GM23338 (cell line): ENCODE measurements at regions not wholly inside any gene's neighbourhood (a gene's known extent, or its start where the extent isn't known, plus 50 kb on each side); places are given as distances from the start of the nearest gene placed in this dataset.

Source experiments
- CREB1 ChIP-seq: fragments of 250-450 bp; sonication (Bioruptor Pico); IDR thresholded peaks from 2 replicates; pipeline ENCODE4 v1.5.0; 2020; ENCODE audit warnings: low read depth, mild to moderate bottlenecking, moderate library complexity
- CTCF ChIP-seq, 2 experiments: fragments of 200-600 bp in 1 of 2; sonication (generic) in 1 of 2; conservative IDR thresholded peaks; 2 replicates each; pipeline versions ENCODE4 v1.5.1 to v1.6.1; 2016 to 2017; ENCODE audit warnings: antibody characterized with exemption in 2 of 2, low read depth in 2 of 2, mild to moderate bottlenecking in 2 of 2, moderate library complexity in 1 of 2
- EZH2 ChIP-seq: fragments of 200-600 bp; sonication (generic); IDR thresholded peaks from one replicate; pipeline ENCODE4 v1.8.0; 2017; ENCODE audit warnings: antibody characterized with exemption, mild to moderate bottlenecking, low read depth; ENCODE audit not compliant: unreplicated experiment
- EZH2phosphoT487 ChIP-seq: fragments of 200-600 bp; sonication (generic); IDR thresholded peaks from one replicate; pipeline ENCODE4 v1.8.1; 2018; ENCODE audit warnings: antibody characterized with exemption; ENCODE audit not compliant: unreplicated experiment

GRCh38 chr12:98221243-98221808 is 294.1 kb upstream of the TMPO start:
- TF ChIP-seq CTCF (conservative IDR thresholded peaks at IDR 0.05; ENCODE audit: low read depth in 2 of 2) (no peak), CREB1 (CRISPR knock-in tag) (no peak), EZH2 (no peak), EZH2phosphoT487 (no peak)
